ENCODE measurements at regions not wholly inside any gene's neighbourhood (a gene's known extent, or its start where the extent isn't known, plus 50 kb on each side); places are given as distances from the start of the nearest gene placed in this dataset.

DNA sequence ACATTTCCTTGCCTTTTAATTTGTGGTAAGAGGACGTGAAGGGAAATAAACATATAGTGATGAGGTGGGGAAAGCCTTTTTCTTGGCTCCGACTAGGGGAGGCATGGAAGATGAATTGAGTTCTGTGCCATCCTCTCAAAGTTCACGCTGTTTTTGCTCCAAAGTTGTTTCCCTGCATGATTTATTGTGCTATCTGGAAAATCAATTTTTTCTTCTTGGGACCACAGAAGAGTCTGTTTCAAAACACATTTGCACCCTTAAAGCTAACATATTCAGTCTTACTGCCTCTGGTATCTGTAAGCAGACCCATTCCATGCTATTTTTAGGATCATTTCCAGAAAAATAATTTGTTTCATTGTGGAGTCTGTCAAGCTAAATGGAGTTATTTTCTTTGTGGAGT, 57.6 kb upstream of the KCNG1 start:
- no peak for DNase-seq (ENCODE audit: low read depth in 1 of 2, low spot score in 1 of 2)
- in situ Hi-C loops (cut with HindIII; ENCODE audit: low pct_unique_long_range_greater_than_20kb, low sequenced_read_pairs) = no loop called here
- TF ChIP-seq JUND (IDR thresholded peaks at IDR 0.05; ENCODE audit: low read depth) = no peak

DNA sequence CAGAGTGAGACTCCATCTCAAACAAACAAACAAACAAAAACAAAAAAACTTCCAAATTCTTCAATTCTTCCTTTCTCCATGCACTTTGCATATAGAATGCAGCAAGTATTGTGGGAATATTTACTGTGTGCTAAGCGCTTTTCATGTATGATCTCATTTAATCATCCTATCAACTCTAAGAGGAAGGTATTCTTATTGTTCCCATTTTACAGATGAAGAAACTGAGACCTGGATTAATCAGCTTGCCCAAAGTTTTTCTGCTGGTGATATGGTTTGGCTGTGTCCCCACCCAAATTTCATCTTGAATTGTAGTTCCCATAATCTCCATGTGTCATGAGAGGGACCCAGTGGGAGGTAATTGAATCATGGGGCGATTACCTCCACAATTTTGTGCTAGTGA, 56.6 kb upstream of the KCNG1 start:
- no peak for DNase-seq (ENCODE audit: low read depth in 1 of 2, low spot score in 1 of 2)
- in situ Hi-C loops (cut with HindIII; ENCODE audit: low pct_unique_long_range_greater_than_20kb, low sequenced_read_pairs) = no loop called here
- TF ChIP-seq JUND (IDR thresholded peaks at IDR 0.05; ENCODE audit: low read depth) = no peak

DNA sequence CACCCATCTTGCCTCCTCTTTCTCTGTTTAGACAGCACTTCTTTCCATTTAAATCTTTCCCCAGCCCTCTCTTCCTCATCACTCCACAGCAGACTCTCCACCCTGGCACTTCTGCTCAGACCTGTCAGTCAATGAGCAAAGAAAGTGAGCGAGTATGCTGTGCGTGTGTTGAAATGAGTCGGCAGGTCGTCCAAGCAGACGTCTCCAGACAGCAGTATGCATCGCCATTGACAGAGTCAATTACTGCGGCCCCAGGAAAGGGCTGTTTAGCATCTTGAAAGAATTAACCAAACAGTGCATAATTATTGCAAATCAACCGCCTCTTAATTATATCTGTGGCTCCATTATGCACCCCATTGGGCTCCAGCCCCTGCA, 54.8 kb upstream of the KCNG1 start:
- no peak for DNase-seq (ENCODE audit: low read depth in 1 of 2, low spot score in 1 of 2)

DNA sequence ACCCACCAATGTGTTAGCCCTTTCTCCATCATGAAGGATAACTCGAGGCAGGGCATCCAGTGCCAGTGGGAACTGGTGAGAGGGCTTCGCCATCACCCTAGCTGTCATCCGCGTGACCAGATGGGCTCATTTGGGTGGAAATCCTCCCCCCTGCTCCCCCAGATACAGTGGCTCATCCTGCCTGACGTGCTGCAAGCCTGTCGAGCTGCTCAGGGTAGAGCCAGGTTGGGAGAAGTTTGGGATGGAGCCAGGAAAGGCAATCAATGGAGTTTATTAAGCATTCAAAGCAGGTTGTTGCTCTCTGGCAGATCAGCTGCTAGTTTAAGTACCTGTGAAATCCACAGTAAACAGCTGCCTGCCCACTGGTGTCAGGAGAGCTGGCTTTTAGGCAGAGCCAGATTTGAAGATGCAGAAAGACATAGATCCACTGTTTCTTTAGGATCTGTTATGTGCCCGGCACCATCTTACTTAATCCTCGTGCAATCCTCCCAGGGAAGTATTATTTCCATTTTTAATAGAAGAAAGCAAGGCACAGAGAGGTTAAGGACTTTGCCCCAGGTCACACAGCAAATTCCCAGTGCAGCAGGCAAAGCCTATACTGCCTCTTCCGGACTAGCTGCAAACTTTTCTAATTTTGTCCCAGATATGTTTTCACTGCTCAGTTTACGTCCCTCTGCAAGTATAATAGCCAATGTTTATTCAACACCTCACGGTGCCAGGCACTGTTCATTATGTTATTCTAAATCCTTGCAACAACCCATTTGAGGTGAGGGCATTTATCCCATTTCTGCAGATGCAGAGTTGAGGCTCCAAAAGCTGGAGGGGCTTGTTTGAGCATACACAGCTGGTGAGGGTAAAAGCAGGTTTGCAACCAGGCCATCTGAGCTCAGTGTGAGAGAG, 54.1 kb upstream of the KCNG1 start:
- in situ Hi-C loops (cut with HindIII; ENCODE audit: low pct_unique_long_range_greater_than_20kb, low sequenced_read_pairs) = no loop called here
- DNase-seq (ENCODE audit: low read depth in 1 of 2, low spot score in 1 of 2) = no peak
- TF ChIP-seq JUND (IDR thresholded peaks at IDR 0.05; ENCODE audit: low read depth) = no peak

More for the DNA sequence above, 54.8 kb upstream of the KCNG1 start:
- in situ Hi-C loops (cut with HindIII; ENCODE audit: low pct_unique_long_range_greater_than_20kb, low sequenced_read_pairs) = no loop called here
- no peak for TF ChIP-seq JUND (IDR thresholded peaks at IDR 0.05; ENCODE audit: low read depth)

- in situ Hi-C loops (cut with HindIII; ENCODE audit: low pct_unique_long_range_greater_than_20kb, low sequenced_read_pairs) = no loop called here
- no peak for DNase-seq (ENCODE audit: low read depth in 1 of 2, low spot score in 1 of 2)
- TF ChIP-seq JUND (IDR thresholded peaks at IDR 0.05; ENCODE audit: low read depth) = no peak
Measured at GRCh38 chr20:51074062-51074461, 51.2 kb upstream of the KCNG1 start.
